ENCODE measurements at regions not wholly inside any gene's neighbourhood (a gene's known extent, or its start where the extent isn't known, plus 50 kb on each side); places are given as distances from the start of the nearest gene placed in this dataset.
"Not testable (repeated sequence)": the region's sequence is repeated elsewhere in the genome, so short reads cannot be mapped to it uniquely, and the experiment has no call there.

DNA sequence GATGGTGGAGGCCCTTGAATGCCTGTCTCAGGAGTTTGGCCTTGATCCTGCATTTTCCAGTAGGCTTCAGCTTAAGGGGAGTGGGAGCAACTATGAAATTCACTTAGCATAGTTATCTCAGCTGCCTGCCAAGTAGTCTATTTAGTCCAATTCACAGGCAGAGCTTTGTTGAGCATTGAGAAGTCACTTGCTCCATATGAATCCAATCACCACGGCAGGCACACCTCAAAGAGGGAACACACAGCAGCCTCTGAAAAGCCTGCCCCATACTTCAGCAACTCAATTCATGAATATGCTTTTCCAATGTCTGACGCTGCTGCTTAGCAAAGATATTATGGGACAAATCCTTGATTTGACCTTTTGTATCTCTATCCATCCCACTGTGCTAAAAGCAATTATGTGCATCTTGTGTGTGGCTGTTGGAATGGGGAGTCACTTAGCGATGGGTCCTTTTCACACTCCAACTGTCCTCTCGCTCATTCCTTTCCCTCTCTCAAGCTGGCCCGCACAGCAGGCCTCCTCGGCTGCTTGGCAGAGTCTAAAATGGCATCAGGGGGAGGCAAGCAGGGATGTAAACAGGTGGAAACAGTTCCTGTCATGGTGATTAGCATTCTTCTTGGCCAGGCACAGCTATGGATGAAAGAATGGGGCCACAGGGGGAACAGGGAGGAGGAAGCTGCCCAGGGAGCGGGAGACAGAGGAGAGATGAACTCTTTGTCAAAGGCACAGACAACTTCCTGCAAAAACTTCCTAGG lies 56.0 kb upstream of the LRPPRC start:
- DNase-seq, result no peak

DNA sequence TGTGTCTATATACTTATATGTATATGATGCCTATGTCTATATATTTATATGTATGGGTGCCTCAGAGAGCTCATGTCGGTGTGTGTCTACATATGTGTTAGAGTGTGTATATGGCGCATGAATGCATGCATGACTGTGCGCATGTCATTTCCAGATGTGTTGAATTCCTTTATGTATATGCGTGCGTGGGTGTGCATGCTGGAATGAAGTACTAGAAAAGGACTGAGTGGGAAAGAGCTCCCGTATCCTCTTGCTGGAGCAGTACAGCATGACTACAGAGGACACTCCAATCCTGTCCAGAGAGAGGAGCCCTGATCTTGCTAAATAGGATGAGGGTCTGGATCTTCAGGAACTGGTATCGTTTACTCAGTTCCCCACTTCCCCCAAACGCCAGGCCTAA lies 56.8 kb upstream of the LRPPRC start:
- no peak for DNase-seq

DNA sequence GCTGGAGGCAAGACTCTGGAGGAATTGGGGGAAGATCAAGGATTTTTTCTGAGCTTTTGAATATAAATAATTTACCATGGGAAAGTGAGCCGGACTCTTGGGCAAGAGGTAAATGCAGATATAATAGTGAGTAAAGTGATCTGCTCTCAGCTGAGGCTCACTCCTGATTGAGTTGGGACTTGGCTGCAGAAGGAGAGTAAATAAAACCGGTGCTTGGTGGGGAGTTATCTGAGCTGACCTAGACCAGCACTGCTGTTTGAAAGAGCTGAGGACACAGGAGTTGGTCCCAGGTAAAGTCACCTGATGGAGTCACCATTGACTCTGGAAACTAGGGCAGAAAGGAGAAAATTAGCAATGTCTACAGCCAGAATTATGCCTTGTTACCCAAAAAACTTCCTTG lies 57.3 kb upstream of the LRPPRC start:
- no peak for DNase-seq

DNA sequence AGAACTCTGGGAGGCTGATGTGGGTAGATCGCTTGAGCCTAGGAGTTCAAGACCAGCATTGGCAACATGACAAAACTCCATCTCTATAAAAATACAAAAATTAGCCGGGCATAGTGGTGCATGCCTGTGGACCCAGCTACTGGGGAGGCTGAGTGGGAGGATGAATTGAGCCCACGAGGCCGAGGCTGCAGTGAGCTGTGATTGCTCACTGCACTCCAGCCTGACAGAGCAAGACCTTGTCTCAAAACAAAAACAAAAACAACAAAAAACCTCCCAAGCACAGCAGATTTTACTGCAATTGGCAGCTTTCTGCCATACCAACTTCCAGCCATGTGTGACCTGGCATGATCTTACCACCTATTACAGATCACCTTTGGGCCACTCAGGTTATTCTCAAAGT lies 57.7 kb upstream of the LRPPRC start:
- DNase-seq, result no peak

DNA sequence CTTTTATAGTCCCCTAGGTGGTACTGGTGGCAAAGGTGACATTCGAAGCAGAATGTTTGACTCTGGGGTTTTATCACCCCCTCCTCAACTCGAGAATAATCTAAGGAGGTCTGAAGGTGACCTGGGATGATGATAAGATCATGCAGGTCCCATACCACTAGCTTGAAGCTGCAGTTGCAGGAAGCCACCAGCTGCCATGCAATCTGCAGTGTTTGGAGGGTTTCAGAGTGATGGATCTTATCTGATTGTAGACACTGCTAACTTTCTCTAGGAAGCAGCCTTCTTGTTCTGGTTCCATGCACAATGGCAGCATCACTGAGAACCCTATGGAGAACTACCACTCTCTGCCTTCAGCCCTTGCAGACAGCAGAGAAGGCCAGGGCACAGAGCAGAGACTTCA lies 59.4 kb upstream of the LRPPRC start:
- no peak for DNase-seq

DNA sequence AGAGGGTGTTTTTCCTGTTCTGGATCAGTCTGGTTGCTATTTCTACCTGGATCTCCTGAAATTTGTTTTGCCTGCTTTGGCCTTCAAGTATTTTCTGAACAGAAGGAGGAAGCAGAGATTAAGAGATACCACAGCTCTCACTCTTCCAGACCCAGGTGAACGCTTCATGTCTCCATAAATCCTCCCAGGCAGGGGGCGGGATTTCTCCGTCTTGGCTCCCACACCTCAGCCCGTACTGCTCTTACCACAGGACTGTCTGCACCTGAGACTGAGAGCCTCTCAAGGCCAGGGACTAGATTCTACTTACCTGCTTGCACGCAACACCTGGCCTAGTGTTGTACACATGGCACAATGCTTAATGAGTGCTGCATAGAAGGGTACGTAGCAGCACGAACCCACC lies 59.9 kb upstream of the LRPPRC start:
- no peak for DNase-seq

DNA sequence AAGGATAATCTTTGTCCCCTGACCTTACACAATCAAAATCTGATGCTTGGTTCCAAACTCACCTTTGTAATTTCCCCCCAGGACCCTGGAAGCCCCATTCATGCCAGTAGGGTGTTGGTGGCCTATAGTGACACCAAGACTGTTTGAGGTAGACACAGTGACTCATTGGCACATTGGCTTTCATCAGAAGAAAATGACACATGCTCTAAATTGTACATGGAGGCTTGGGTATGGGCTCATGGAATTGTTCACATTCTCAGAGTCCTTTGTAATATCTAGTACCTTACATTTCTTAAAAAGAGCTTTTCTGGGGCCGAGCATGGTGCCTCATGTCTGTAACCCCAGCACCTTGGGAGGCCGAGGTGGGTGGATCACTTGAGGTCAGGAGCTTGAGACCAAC lies 61.2 kb upstream of the LRPPRC start:
- no peak for DNase-seq

DNA sequence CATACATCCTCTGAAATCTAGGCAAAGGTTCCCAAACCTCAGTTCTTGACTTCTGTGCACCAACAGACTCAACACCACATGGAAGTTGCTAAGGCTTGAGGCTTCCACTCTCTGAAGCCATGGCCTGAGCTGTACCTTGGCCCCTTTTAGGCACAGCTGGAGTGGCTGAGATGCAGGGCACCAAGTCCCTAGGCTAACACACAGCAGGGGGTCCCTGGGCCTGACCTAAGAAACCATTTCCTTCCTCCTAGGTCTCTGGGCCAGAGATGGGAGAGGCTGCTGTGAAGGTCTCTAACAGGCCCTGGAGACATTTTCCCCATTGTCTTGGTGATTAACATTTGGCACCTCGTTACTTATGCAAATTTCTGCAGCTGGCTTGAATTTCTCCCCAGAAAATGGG lies 64.5 kb upstream of the LRPPRC start:
- not testable (repeated sequence) for DNase-seq

DNA sequence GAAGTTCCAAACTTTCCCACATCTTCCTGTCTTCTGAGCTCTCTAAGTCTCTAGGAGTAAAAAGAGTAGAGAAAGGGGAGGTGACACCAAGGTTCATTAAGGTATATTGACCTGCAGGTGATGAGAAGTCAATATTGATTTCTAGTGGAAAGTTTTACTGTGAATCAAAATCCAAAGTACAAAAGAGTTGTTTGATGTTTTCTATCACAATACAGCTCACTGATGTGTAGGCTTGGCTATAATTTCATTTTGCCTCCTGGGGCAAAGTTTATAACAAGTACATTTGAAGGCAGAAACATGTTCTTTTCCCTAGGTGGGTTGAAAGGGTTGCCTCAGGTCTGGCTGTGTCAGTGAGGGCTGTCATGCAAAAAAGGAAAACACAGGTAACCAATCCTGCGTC lies 65.2 kb upstream of the LRPPRC start:
- DNase-seq, result no peak

DNA sequence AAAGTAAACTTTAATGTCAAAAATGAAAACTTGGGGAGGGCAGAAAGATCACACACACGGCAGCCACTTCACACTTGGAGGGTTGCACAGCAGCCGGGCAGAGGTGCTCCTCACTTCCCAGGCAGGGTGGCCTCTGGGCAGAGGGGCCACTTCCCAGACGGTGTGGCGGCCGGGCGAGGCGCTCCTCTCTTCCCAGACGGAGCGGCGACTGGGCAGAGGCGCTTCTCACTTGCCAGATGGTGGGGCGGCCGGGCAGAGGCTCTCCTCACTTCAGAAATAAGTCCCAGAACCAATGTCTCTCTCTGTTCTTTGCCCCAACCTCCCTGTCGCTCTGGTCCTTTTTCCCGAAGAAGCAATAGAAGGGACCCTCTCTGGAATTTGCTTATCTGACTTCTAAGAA lies 65.7 kb upstream of the LRPPRC start:
- no peak for DNase-seq

DNA sequence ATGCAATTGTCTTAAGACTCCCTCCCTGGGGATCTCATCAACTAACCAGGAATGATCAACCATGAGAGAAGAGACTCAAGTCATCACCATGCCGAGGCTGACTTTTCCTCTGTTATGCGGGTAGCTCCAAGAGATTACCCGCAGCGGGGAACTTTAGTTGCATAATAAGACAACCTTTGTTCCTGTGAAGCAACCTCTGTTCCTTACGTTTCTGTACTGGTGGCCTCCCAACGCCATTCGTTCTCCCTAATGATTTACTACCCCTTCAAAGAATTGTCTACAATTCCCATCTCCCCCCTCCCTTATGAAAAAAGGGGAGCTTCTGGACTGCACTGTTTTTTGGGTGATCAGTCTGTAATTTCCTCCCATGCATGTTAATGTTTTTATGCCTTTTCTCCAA lies 66.1 kb upstream of the LRPPRC start:
- no peak for DNase-seq

DNA sequence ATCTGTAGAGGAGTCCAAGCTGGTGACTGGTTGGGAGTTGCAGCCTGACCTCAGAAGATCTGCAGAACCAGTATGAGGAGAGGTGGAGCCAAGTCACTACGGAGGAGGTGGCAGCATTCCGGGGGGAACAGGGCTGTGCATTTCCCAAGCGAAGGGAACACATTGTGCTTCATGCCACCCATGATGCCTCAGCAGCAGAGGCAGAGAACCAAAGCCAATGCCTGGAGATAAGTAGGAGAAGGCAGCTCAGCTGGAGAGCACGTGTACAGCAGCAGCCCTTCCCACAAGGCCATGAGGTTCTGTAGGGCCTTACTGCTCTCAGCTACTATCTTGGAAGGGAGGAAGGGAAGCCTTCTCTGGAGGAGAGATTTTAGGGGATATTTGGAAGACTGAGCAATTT lies 67.2 kb upstream of the LRPPRC start:
- no peak for DNase-seq

DNA sequence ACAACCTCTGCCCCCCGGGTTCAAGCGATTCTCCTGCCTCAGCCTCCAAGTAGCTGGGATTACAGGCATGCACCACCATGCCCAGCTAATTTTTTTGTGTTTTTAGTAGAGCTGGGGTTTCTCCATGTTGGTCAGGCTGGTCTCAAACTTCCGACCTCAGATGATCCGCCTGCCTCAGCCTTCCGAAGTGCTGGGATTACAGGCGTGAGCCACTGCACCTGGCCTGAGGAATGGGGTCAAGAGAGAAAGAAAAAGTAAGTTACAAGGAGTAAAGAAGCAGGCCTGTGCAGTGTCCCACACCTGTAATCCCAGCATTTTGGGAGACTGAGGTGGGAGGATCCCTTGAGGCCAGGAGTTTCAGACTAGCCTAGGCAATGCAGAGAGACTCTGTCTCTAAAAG lies 68.5 kb upstream of the LRPPRC start:
- DNase-seq, result not testable (repeated sequence)

DNA sequence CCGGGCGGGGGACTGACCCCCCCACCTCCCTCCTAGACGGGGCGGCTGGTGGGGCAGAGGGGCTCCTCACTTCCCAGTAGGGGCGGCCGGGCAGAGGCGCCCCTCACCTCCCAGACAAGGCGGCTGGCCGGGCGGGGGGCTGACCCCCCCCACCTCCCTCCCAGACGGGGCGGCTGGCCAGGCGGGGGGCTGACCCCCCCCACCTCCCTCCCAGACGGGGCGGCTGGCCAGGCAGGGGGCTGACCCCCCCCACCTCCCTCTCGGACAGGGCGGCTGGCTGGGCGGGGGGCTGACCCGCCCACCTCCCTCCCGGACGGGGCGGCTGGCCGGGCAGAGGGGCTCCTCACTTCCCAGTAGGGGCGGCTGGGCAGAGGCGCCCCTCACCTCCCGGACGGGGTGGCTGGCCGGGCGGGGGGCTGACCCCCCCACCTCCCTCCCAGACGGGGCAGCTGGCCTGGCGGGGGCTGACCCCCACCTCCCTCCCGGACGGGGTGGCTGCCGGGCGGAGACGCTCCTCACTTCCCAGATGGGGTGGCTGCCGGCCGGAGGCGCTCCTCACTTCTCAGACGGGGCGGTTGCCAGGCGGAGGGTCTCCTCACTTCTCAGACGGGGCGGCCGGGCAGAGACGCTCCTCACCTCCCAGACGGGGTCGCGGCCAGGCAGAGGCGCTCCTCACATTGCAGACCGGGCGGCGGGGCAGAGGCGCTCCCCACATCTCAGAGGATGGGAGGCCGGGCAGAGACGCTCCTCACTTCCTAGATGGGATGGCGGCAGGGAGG lies 71.4 kb upstream of the LRPPRC start:
- not testable (repeated sequence) for DNase-seq

DNA sequence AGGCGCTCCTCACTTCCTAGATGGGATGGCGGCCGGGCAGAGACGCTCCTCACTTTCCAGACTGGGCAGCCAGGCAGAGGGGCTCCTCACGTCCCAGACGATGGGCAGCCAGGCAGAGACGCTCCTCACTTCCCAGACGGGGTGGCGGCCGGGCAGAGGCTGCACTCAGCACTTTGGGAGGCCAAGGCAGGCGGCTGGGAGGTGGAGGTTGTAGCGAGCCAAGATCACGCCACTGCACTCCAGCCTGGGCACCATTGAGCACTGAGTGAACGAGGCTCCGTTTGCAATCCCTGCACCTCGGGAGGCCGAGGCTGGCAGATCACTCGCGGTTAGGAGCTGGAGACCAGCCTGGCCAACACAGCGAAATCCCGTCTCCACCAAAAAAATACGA lies 72.0 kb upstream of the LRPPRC start:
- DNase-seq, result not testable (repeated sequence)

DNA sequence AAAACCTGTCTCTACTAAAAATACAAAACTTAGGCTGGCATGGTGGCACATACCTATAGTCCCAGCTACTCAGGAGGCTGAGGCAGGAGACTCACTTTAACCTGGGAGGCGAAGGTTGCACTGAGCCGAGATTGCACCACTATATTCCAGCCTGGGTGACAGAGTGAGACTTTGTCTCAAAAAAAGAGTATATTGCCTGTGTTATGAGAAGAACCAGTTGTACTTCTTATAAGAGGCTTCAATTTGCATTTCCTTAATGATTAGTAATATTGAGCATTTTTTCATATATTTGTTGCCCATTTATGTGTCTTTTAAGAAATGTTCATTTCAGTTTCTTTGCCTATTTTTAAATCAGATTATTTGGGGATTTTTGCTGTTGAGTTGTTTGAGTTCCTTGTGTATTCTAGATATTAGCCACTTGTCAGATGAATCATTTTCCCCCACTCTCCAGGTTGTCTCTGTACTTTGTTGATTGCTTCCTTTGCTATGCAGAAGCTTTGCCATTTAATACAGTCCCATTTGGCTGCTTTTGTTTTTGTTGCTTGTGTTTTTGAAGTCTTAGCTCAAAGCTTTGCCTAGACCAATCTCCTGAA lies 75.8 kb upstream of the LRPPRC start:
- DNase-seq, result no peak

DNA sequence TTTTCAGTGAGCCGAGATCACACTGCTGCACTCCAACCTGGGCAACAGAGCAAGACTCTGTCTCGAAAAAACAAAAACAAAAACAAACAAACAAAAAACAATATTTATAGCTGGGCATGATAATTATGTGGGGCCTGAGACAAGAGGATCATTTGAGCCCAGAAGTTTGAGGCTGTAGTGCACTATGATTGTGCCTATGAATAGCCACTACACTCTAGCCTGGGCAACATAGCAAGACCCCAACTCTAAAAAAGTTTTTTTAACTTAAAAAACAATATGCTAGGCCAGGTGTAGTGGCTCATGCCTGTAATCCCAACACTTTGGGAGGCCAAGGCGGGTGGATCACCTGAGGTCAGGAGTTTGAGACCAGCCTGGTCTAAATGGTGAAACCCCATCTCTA lies 77.9 kb upstream of the LRPPRC start:
- DNase-seq, result not testable (repeated sequence)

DNA sequence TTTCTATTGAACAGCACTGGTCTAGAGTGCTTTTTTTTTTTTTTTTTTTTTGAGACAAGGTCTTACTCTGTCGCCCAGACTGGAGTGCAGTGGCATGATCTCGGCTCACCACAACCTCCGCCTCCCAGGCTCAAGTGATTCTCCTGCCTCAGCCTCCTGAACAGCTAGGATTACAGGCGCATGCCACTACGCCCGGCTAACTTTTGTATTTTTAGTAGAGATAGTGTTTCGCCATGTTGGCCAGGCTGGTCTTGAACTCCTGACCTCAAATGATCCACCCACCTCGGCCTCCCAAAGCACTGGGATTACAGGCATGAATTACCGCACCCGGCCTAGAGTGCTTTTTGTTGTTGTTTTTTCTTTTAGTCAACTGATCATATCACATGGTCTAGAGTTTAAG lies 79.0 kb upstream of the LRPPRC start:
- DNase-seq, result not testable (repeated sequence)

DNA sequence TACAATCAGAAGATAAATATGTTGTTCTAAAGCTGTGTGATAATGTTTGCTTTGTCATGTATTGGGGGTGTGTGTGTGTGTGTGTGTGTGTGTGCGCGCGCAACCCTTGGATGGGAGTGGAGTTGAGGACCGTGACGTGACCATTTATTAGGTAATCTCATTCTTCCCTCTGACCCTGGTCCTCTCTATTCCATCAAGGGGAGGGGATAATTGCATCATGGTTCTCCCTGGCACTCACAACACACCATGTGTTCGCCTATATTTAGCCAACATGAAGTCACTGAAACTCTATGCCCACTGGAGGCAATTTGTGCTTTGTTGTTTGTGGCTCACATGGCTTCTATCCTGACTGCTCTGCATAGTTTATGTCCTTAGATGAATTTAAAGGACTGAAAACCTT lies 79.8 kb upstream of the LRPPRC start:
- DNase-seq, result no peak

DNA sequence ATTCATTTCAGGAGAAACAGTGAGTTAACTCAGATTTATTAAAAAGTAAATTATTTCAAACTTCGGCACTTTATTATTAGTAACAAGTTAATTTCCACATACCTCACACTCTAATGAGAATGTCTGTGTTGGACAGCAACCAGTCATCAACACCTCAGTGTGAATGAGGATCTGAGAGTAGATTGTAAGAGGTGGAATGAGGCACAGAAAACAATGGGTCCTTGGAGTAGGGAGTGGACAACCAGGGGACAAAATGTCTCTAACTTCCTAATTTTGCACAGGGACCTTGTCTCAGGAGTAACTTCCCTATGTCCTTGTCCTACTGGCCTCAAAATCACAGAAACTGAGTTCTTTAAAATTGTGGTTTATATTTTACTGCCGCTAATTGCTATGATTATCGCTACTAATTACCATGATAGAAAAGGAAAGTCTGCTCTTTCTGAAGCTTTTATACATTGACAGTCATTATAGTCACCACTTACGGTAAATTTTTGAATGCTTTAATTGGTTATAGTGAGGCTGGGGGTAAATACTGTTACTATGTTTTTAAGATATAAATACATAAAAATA lies 82.2 kb upstream of the LRPPRC start:
- DNase-seq, result no peak

DNA sequence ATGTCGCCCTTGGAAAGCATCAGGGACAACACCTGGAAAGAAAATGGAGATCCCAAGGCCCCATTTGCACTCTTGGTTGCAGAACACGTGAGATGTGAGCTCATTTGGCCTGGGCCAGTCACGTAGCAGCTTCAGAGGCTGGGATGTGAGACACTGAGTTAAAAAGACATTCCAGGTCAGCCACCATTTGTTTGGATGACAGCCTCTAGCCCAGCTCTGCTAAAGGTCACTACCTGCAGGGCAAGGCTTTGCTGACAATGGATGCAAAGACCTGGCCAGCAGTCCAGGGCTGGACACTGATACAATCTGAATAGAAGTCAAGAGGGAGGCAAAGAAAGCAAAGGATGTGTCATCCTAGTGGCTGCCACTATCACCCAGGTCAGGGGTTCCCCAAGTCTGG lies 83.9 kb upstream of the LRPPRC start:
- no peak for DNase-seq

DNA sequence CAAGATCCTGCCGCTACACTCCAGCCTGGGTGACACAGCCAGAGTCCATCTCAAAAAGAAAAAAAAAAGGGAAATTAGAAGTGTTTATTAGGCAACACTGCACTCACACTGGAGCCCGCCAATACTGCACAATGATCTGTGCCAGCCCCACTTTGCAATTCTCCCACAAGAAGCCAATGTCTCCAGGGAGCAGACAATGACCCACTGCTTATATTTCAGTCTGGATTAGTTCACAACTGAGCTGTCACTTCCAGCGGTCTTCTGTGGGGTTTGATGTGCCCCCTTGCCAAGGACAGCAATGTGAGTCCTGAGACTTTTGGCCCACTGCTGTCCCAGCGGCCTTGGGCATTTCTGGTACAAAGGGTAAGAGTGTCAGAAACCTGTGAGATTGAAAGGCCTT lies 85.6 kb upstream of the PPM1B start:
- DNase-seq, result no peak

DNA sequence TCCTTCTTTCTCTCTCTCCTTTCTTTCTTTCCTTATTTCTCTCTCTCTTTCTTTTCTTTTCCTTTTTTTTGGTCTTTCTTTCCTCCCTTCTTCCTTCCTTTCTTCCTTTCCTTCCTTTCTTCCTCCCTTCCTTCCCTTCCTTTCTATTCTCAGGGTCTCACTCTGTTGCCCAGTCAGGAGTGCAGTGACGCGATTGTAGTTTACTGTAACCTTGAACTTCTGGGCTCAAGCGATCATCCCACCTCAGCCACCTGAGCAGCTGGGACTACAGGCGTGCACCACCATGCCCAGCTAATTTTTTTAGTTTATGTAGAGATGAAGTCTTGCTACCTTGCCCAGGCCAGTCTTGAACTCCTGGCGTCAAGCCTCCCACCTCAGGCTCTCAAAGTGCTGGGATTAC lies 83.8 kb upstream of the PPM1B start:
- DNase-seq, result no peak

DNA sequence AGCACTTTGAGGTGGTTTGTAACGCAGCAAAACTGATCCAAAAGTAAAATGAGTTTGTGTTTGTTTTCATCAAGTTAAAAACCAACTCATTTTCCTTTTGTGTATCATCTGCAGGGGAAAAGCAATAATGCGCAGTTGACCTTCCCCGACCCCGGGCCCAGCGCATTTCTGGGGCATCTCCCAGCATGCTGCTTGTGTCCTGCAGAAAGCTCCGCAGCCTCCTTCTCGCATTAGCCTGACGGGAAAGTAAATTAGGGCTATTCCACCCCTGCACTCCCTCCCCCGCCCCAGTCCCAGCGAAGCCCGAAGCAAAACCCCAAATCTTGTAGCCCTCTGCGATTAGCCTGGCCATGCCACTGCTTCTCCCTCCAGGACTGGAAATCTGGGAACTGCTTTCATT lies 82.0 kb upstream of the PPM1B start:
- no peak for DNase-seq
